ENCODE measurements at regions not wholly inside any gene's neighbourhood (a gene's known extent, or its start where the extent isn't known, plus 50 kb on each side); places are given as distances from the start of the nearest gene placed in this dataset.

- no peak for DNase-seq
- no peak for TF ChIP-seq FOXJ3 (CRISPR knock-in tag; IDR thresholded peaks at IDR 0.05)
- TF ChIP-seq PBX3 (IDR thresholded peaks at IDR 0.05), result no peak
- no peak for TF ChIP-seq RAD21 (IDR thresholded peaks at IDR 0.05; ENCODE audit: low read length)
- no peak for TF ChIP-seq ELF1 (IDR thresholded peaks at IDR 0.05)
- no peak for TF ChIP-seq TEAD4 (IDR thresholded peaks at IDR 0.05; ENCODE audit: borderline replicate concordance, insufficient read depth)
- TF ChIP-seq MEF2A (IDR thresholded peaks at IDR 0.05; ENCODE audit: borderline replicate concordance, low read depth), result no peak
- no peak for TF ChIP-seq ZBTB33 (IDR thresholded peaks at IDR 0.05; ENCODE audit: borderline replicate concordance, low read depth)
- no peak for TF ChIP-seq YY1 (IDR thresholded peaks at IDR 0.05; ENCODE audit: low read depth)
- no peak for TF ChIP-seq SMC3 (IDR thresholded peaks at IDR 0.05; ENCODE audit: low read depth, low read length)
- no peak for TF ChIP-seq MAX (IDR thresholded peaks at IDR 0.05; ENCODE audit: low read depth)
- no peak for TF ChIP-seq USF1 (IDR thresholded peaks at IDR 0.05; ENCODE audit: borderline replicate concordance, low read depth)
- TF ChIP-seq NRF1 (IDR thresholded peaks at IDR 0.05; ENCODE audit: low read depth, low read length), result no peak
- no peak for TF ChIP-seq POLR2AphosphoS5 (IDR thresholded peaks at IDR 0.05; ENCODE audit: low read depth, low read length)
- TF ChIP-seq MXI1 (IDR thresholded peaks at IDR 0.05; ENCODE audit: low read depth, low read length), result no peak
- no peaks in the 10 kb centered on the region for H3K9me2 ChIP-seq
- peaks cover 79% of the 10 kb centered on the region for H3K79me2 ChIP-seq (ENCODE audit: insufficient read depth)
- H3K4me2 ChIP-seq, result no peak overlapping the region
- POLR2A ChIA-PET, result interaction anchor here (0.6 kb wide), 1 partner anchor 145 kb away, joined by 3 read pairs; no protein-coding TSS in a partner anchor
- peaks cover 7% of the 10 kb centered on the region for H3F3A ChIP-seq (replicated peaks; ENCODE audit: insufficient read depth)
- H3K4me3 ChIP-seq (ENCODE audit: low read depth in 2 of 2, low read length in 1 of 2), result no peak overlapping the region
- H3K27me3 ChIP-seq (ENCODE audit: insufficient read depth), result no peaks in the 10 kb centered on the region
- H3K36me3 ChIP-seq (replicated peaks in 1 of 2; ENCODE audit: control insufficient read depth in 1 of 2, insufficient read depth in 2 of 2, low read length in 1 of 2), result peaks cover 0 to 70% of the 10 kb centered on the region in 2 experiments
- H2AFZ ChIP-seq (ENCODE audit: low read depth), result no peak overlapping the region
- CTCF ChIA-PET, result interaction anchor here (1.4 to 1.5 kb wide), 3 partner anchors 40 to 46 kb away, joined by 3 to 5 read pairs (median 5); no protein-coding TSS in a partner anchor
- 71% methylated on average over 3 of the region's 3 CpGs for WGBS (ENCODE audit: low lambda C conversion rate)
- H3K27ac ChIP-seq (ENCODE audit: low read depth in 2 of 2, low read length in 1 of 2), result no peak overlapping the region
- no peak overlapping the region for H3K9ac ChIP-seq
- no peaks in the 10 kb centered on the region for H3K9me3 ChIP-seq
- no peaks in the 10 kb centered on the region for H4K20me1 ChIP-seq (ENCODE audit: insufficient read depth)
- H3K4me1 ChIP-seq (ENCODE audit: control insufficient read depth in 1 of 2, insufficient read depth in 2 of 2, low read depth in 1 of 2, low read length in 1 of 2), result no peaks in the 10 kb centered on the region; a peak in 1 of 4 replicates
Observed at GRCh38 chr7:131905471-131905973, 349.1 kb upstream of the PODXL start.

Measured in SK-N-SH (cell line).